ENCODE measurements at regions not wholly inside any gene's neighbourhood (a gene's known extent, or its start where the extent isn't known, plus 50 kb on each side); places are given as distances from the start of the nearest gene placed in this dataset.

GRCh38 chr1:81308191-81308590 lies 492.5 kb upstream of the ADGRL2 start:
- TF ChIP-seq SUZ12 (IDR thresholded peaks at IDR 0.05; ENCODE audit: extremely low read depth, insufficient read depth, insufficient read length) (no peak), ZNF274 (IDR thresholded peaks at IDR 0.05; ENCODE audit: low read depth, low read length) (no peak)
